GM18907 (cell line): ENCODE measurements at regions not wholly inside any gene's neighbourhood (a gene's known extent, or its start where the extent isn't known, plus 50 kb on each side); places are given as distances from the start of the nearest gene placed in this dataset.
A peak's percentile ranks its signal among the peaks of the same experiment; 100 is the strongest.

Experiments used
- ATAC-seq: cut with Tn5 transposase; IDR thresholded peaks from one replicate; pipeline ENCODE4 v1.9.1; 2021; ENCODE audit warnings: mild to moderate bottlenecking, moderate library complexity; ENCODE audit not compliant: unreplicated experiment

GRCh38 chr4:138301536-138301935 lies 59.4 kb upstream of the SLC7A11 start:
- ATAC-seq = no peak

GRCh38 chr4:138300616-138301015 lies 58.5 kb upstream of the SLC7A11 start:
- ATAC-seq = no peak

- ATAC-seq = no peak
These were observed 57.7 kb upstream of the SLC7A11 start for GRCh38 chr4:138299881-138300280.

GRCh38 chr4:138298866-138299265 lies 56.7 kb upstream of the SLC7A11 start:
- ATAC-seq = no peak

GRCh38 chr4:138298431-138298830 lies 56.3 kb upstream of the SLC7A11 start:
- ATAC-seq = no peak

- peak; percentile 98 for ATAC-seq
These were observed 55.7 kb upstream of the SLC7A11 start for GRCh38 chr4:138297743-138298405.

GRCh38 chr4:138292321-138292720 lies 50.2 kb upstream of the SLC7A11 start:
- no peak for ATAC-seq
